HG02870 (cell line): ENCODE measurements at regions not wholly inside any gene's neighbourhood (a gene's known extent, or its start where the extent isn't known, plus 50 kb on each side); places are given as distances from the start of the nearest gene placed in this dataset.

Experiments
- ATAC-seq: cut with Tn5 transposase; IDR thresholded peaks from one replicate; pipeline ENCODE4 v1.9.1; 2021; ENCODE audit warnings: mild to moderate bottlenecking, moderate library complexity; ENCODE audit not compliant: unreplicated experiment

DNA sequence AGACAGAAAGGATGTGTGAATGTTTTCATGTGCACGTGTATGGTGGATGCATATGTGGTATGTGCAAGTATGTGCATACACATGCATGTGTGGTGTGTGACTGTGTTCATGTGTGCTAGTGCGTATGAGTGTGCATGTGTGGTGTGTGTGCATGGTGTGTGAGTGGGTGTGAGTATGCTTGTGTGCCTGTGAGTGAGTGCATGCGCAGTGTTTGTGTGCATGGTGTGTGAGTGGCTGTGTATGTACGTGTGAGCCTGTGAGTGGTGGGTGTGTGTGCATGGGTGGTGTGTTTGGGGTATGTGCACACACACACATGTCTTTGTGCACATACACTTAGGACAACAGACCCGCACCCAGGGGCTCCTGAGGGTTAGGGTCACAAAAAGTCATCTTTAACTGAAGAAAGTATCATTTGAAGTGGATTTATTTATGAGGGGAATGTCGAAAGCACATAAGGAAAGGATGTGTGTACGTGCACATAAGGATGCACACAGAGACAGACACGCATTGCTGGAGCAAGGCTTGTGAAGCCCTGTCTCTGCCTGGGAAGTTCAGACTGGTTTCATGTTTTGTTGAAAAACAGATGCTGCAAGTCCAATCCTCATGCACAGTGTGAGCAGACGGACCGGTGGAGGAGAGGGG is 237.0 kb downstream of the SYK start:
- no peak for ATAC-seq

DNA sequence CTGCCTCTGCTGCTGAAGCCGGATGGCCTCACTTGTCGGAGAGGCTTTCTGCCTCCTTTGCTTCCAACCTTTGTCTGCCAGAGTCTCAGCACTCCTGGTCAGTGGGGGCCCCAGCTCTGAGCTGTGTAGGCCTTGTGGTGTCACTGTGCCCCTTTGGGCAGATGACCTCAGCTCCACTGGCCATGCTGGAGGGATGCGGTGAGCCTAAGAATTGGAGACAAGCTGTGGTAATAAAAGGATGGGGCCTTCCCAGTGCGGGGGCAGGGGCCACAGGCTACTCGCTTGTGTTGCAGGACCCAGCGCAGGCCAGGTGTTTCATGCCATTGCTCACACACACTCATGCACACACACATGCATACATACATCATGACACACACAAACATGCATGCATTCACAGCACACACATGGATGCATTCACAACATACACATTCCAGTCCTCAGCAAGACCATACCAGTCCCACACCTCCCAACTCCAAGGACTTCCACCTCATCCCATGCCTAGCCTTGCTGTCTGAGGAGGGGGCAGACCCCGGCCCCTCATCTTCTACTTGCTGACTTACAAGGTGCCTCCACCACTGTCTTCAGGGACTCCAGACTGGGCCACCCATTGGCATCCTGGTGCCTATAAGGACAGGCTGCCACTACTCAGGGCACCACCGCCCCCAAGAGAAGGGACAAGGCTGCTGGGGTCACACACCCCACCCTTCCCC is 237.7 kb downstream of the SYK start:
- no peak for ATAC-seq

DNA sequence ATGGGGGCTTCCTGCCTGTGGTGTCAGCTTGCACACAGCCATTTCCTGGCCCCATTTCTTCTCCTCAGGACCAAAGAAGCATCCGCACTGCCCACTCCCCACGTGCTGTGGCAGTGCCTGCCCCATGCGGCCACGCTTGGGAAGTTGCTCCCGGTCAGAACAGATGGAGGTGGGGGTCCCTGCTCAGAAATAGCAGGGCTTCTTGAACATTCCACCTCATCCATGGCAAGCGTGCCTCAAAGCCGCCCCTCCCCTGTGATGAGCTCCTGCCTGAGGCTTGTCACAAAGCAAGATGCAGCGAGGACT is 238.2 kb downstream of the SYK start:
- no peak for ATAC-seq

DNA sequence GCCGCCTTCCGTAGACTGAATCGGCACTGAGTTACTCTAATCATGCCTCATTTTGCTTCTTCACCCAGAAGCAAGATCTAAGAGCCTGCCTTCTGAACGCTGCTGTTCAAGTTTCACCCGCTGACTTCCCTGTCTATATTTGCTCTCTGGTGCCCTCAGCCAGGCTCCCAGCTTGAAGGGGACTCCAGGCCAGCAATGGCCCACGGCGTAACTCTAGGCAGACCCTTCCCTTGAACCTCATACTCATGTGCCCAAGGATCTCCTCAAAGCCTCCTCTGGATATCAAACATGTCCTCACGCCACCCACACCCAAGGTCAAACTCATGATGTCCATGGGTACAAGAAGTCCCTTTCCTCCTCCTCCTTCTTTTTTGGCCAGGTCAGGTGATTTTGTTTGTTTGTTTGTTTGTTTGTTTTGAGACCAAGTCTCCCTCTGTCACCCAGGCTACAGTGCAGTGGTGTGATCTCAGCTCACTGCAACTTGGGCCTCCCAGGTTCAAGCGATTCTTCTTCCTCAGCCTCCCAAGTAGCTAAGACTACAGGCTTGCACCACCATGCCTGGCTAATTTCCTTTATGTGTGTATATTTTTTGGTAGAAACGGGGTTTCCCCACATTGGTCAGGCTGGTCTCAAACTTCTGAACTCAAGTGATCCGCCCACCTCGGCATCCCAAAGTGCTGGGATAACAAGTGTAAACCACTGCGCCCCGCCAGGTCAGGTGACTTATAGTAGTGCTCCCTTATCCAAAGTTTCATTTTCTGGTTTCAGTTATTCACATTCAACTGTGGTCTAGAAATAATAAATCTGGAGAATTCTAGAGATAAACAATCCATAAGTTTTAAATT is 239.0 kb downstream of the SYK start:
- ATAC-seq = no peak

DNA sequence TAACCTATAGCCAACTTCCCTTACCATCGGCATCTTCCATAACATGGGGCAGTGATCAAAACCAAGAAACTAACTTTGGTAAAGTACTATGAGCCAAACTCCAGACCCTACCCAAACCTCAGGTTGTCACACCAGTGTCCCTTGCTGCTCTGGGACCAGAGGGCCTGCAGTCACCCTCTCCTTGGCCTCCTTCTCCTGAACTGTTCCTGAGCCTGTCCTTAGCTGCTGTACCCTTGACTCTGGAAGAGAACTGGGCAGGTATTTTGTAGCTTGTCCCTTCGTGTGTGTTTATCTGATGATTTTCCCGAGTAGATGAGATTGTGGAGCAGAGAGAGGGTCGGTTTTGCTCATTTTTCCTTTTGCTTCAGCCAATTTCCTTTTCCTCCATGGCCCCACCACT is 240.4 kb downstream of the SYK start:
- ATAC-seq = no peak

DNA sequence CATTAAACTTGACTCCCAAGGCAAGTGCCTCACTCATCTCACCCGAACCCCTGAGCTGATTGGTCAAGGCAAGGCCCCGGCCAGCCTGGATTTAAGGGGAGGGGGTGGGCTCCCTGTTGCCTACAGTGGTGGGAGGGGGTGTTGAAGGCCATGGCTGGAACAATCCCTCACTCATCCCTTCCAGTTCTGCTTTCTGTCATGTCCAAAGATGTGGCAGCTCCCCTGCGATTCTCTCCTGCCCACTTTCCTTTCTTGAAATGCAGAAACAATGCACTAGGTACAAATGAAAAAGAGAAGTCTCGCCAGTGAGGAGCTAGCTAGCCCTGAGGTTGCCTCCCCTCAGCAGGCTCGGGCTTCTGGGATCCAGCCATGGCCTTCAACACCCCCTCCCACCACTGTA is 240.9 kb downstream of the SYK start:
- no peak for ATAC-seq

DNA sequence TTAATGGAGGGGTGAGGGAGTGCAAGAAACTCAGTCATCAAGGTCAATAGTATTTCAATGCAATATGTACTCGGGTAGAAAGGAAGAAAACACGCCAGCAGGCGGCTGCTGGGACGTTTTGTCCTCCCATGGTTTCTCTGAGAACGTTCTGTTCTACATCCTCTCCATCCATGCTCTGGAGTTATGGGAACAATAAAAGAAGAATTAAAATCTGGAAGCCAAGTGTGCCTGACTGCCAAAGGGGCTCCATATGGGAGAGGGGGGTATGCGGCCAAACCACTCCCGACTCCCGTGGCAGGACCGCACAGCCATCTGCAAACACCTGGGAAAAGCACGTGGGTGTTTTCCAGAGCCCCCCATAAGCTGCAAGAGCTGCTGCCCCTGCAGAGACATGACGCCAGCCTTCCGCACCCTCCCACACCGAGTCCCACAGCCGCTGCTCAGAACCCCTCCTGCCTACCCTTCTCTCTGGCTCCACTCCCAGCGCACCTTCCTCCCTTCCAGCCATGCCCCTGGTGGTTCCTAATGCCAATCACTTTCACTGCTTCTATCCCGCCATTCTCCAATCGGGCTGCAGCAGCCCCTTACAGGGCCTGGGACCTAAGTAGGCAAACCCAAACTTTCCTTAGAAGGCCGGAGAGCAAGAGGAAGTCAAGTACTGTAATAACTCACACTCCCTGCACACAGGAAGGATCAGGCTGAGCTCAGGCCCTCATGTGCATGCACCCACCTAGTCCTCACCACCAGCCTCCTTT is 241.6 kb downstream of the SYK start:
- no peak for ATAC-seq

DNA sequence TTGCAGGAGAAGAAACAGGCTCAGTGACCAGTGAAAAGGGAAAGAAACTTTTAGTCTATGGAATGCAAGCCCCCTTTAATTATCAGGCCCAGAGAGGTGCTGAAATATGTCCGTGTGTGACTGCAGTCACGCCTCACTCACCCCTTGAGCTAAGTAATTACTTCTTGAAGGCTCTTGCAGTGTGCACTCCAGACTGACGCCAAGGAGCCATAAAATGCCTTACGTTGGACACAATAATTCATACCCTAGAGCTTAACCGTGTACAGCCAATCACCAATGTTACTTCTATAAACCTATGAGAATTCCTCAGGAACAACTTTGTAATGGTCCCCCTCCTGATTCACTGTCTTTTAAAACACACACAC is 242.2 kb downstream of the SYK start:
- no peak for ATAC-seq

DNA sequence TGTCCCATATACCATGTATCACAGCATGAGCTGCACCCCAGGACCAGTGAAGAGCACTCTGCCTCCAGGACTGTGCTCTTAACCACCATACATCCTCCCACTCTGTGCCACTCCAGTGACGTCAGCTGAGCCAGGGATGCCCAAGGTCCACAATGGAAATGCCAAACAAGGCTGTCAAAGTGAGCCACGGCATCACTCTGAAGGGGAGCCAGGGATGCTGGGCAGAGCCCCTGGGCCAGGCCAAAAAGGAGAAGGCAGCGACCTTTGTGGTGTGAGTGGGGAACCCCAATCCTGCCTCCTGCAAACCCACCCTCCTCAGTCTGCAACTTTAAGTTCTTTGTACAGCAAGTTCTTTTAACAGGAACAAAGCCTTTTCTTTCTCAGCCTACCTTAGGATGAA is 242.7 kb downstream of the SYK start:
- no peak for ATAC-seq

DNA sequence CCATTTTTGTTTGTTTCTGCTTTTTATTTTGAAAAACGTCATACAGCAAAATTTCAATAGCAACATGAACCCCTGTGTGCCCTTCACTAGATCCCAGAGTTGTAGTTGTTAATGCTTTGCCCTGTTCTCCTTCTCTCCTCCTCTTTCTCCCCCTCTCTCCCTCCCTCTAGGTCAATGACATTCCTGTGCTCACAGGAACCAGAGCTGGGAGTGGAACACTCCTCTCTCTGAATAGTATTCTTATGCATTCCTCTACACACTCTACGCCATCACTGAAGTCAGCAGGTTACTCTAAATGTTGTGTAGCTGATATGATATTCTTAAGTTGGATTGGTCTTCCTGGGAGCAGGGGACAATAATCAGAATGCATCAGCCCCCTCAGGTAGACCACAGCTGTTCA is 243.4 kb downstream of the SYK start:
- no peak for ATAC-seq

DNA sequence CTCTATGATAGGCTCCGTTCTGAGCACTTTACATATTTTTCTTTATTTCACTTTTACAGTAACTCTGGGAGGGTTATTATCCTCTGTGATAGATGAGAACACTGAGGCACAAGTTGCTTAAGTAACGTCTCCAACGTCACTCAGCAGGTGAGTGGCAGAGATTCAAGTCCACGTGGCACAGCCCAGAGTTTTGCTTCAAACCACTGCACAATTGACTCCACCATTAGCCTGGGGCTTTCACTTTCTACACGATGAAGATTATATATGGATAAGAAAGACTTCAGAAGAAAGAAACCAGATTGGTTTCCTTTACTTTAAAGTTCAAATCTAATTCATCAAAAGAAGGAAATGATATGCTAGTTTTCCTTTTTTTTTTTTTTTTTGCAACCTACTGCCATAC is 245.9 kb downstream of the SYK start:
- no peak for ATAC-seq

DNA sequence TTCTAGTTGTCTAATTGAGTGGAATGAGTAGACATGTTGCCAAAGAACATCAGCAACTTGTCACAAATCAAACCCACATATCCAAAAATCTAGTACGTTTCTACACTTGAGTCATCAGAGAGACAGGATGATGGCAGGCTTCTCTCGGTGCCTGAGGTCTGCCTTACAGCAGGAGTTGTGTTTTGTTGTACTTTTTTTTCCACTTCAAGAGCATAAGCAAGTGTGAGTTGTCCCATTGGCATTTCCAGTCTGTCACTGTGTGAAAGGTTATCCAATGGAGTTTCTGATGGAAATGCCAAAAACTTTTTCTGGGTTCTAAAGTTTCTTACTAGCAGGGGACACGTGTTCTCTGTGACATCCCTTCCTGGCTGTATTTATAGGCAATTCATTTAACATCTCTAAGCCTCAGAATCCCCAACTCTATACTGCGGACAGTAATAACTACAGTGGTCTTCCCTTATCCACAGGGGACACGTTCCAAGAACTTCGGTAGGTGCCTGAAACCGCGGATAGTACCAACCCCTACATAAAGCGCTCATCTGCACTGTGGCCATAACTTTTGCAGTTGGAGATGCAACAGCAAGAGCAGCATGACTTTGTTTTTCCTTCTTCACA is 246.5 kb downstream of the SYK start:
- no peak for ATAC-seq

DNA sequence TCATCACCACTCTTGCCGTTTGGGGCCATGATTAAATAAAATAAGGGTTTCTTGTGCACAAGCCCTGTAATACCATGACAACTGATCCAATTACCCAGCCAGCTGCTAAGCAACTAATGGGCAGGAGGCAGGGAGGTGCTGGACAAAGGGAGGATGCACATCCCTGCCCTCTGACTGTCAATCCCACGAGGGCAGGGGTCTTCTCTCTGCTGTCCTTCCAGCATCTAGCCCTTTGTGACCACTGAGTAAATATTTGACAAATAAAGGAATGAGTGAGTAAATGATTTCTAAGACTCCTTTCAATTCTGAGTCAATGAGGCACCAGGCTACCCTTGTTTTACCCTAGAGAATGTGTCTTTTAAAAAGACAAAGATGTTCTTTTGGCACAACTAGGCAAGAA is 247.1 kb downstream of the SYK start:
- no peak for ATAC-seq

DNA sequence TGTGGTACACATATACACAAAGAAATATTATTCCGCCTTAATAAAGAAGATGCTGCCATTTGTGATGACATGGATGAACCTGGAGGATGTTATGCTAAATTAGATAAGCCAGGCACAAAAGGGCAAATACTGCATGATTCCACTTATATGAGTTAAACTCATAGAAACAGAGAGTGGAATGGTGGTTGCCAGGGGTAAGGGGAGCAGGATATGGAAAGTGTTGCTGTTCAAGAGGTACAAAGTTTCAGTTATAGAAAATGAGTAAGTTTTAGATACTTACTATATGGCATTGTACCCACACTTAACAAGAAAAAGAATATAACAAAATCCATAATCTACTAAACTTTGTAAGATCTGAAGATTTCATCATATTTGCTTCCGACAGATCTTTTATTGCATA is 252.2 kb downstream of the SYK start:
- no peak for ATAC-seq

DNA sequence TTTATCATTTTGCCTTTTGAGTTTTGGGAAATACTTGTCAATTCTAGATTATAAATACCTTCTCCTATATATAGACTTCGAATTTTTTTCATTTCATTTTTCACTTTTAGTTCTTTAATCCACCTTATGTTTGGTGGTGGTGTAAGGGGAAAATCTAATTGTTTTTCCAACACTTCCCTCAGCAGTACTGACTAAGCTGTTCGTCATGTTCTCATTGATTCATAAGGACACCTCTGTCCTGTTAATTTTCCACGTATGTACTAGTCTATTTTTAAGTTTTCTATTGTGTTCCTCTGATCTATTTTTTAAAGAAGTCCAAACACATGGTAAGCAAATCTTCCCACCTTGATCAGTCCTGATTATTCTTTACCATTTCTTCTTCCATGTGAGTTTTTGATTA is 254.2 kb downstream of the SYK start:
- ATAC-seq = no peak

DNA sequence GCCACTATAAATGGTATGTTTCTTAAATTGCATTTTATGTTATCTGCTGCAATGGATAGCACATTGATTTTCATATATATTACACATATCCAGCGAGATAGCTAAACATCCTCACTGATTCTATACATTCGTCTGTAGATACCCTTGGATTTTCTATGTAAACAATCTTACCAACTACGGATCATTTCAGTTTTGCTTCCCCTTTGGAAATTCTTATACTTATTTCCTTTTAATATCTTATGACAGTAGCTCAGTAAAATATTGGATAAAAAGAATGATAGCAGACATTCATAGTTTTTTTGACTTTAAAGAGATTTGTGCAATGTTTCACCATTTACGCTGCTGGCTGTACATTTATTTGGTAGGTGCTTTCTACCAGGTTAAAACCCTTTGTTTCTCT is 254.9 kb downstream of the SYK start:
- ATAC-seq = no peak

DNA sequence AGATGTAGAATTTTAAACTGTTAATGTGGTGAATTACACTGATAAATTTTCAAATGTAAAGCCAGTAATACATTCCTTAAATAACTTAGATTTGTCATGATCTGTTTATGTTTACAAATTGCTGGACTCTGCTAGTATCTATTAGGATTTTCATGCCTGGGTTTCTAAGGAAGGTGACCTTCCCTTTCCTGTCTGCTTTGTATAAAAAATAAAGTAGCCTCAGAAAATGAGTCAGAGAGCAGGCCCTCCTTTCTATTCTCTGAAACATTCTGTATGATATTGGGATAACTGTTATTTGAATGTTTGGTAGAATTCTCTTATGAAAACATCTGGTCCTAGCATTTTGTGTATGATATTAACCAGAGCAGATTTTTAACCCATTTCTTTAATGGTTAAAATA is 255.3 kb downstream of the SYK start:
- no peak for ATAC-seq

DNA sequence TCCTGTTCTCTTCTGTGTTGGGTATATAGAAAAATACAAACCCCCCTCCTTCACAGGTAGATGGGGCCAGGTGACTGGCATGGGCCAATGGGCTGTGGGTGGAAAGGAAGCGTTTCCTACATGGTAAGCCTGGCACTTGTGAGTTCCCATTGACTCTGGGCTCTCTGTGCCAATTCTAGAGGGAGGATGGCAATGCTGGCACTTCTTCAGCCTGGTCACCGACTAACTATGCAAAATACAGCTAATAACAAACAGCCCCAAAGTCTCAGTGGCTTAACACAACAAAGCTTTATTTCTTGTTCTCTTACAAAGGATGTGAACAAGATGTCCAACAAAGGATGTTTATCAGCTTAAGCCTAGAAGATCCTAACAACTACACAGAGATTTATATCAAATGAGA is 258.1 kb downstream of the SYK start:
- ATAC-seq = no peak

DNA sequence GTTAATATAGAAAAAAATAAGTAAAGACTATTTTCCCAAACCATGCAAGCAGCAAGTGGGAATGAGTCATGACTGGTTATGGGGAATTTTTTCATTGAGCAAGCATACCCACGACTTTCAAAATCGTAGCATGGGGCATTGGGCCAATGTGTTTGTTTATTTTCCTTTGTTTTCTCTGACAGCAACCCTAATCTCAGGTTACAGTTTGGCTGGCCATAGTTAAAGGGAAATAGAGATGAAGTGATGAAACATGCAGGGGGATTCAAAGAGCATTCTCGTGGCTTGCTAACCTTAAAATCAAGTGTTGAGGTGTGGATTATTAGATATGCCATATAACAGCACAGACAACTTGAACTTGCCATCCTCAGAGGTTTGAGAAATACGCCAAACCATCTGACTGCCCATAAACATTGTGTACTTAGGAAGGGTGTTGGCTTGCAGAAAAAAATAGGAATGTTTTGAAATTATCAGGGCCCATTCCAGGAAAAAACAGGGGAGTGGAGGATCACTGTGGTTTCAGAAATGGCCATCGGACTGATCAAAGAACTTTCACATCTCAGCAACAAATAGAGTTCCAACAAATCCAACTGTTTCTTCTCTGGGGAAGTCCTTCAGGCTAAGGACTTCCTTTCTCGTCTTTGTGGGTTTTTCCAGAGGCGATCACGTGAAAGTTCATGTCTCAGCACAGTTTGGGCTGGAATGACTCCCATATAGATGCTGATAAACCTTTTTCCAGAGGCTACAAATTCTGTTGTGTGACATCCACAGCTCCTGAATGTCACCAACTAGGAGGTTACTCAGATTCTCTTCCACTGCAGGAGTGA is 259.1 kb downstream of the SYK start:
- no peak for ATAC-seq

DNA sequence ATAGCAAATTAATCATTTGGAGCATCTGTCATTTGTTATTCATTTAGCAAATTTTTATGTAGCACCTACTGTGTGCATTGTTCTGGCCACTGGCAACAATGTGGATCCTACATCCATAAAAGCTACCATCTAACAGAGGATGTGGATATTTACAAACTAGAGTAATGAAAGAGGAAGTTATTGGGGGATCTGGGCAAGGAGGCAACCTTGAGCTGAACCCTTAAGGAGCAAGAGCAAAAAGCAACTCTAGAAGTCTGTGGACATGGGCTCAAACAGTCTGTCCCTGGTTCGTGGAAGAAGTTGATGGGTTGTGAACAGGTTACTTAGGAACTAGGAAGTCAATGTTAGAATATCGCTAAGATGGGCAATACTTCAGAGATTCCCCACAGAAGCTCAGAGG is 259.9 kb downstream of the SYK start:
- no peak for ATAC-seq
